Hepatocyte (in vitro differentiated cells): ENCODE measurements at regions not wholly inside any gene's neighbourhood (a gene's known extent, or its start where the extent isn't known, plus 50 kb on each side); places are given as distances from the start of the nearest gene placed in this dataset.

Experiments
- DNase-seq: peaks from one replicate; pipeline ENCODE4 v3.0.0-alpha.2; 2016; ENCODE audit warnings: low spot score
- H2AFZ ChIP-seq: fragments of 200-600 bp; sonication (generic); 2 replicates; pipeline ENCODE4 v1.6.0; 2016; ENCODE audit warnings: antibody characterized with exemption, mild to moderate bottlenecking
- H3K27ac ChIP-seq: fragments of 200-600 bp; sonication (generic); 2 replicates; pipeline ENCODE4 v1.5.1; 2016; ENCODE audit warnings: mild to moderate bottlenecking
- H3K27me3 ChIP-seq: fragments of 200-600 bp; sonication (generic); 2 replicates; pipeline ENCODE4 v1.6.1; 2016
- H3K36me3 ChIP-seq: fragments of 200-600 bp; sonication (generic); replicated peaks from 2 replicates; pipeline ENCODE4 v1.5.1; 2016; ENCODE audit warnings: low read depth; ENCODE audit not compliant: insufficient read depth
- H3K4me1 ChIP-seq: fragments of 200-600 bp; sonication (generic); 2 replicates; pipeline ENCODE4 v1.5.1; 2016; ENCODE audit warnings: mild to moderate bottlenecking, moderate library complexity; ENCODE audit not compliant: insufficient read depth
- H3K4me2 ChIP-seq: fragments of 200-600 bp; sonication (generic); 2 replicates; pipeline ENCODE4 v1.6.0; 2016
- H3K4me3 ChIP-seq: fragments of 200-600 bp; sonication (generic); 2 replicates; pipeline ENCODE4 v1.5.1; 2016; ENCODE audit warnings: mild to moderate bottlenecking
- H3K79me2 ChIP-seq: fragments of 200-600 bp; sonication (generic); 2 replicates; pipeline ENCODE4 v1.6.0; 2017; ENCODE audit warnings: mild to moderate bottlenecking
- H3K9me2 ChIP-seq: fragments of 200-600 bp; sonication (generic); replicated peaks from 2 replicates; pipeline ENCODE4 v1.6.0; 2017; ENCODE audit warnings: mild to moderate bottlenecking; ENCODE audit not compliant: insufficient read depth
- H3K9me3 ChIP-seq: fragments of 200-600 bp; sonication (generic); 2 replicates; pipeline ENCODE4 v1.5.1; 2016; ENCODE audit warnings: low read depth, mild to moderate bottlenecking
- H4K20me1 ChIP-seq: fragments of 200-600 bp; sonication (generic); 2 replicates; pipeline ENCODE4 v1.6.0; 2016; ENCODE audit warnings: mild to moderate bottlenecking; ENCODE audit not compliant: insufficient read depth, poor library complexity, severe bottlenecking
- CTCF ChIP-seq: fragments of 200-600 bp; sonication (generic); IDR thresholded peaks from 2 replicates; pipeline ENCODE4 v1.5.1; 2016; ENCODE audit warnings: antibody characterized with exemption, mild to moderate bottlenecking; ENCODE audit not compliant: poor library complexity
- EZH2 ChIP-seq: fragments of 200-600 bp; sonication (generic); IDR thresholded peaks from 2 replicates; pipeline ENCODE4 v1.6.1; 2016; ENCODE audit warnings: antibody characterized with exemption, mild to moderate bottlenecking, borderline replicate concordance
- EZH2phosphoT487 ChIP-seq: fragments of 200-600 bp; sonication (generic); IDR thresholded peaks from one replicate; pipeline ENCODE4 v1.6.1; 2018; ENCODE audit warnings: antibody characterized with exemption, mild to moderate bottlenecking, low read depth, moderate library complexity; ENCODE audit not compliant: unreplicated experiment, severe bottlenecking
- WGBS: methylation state at CpG from one replicate; pipeline ENCODE4 v1.1.6; 2016; ENCODE audit warnings: low lambda C conversion rate; ENCODE audit errors: missing lambda C conversion rate; 5-methylcytosine and 5-hydroxymethylcytosine counted together

- no peak for DNase-seq
- H4K20me1 ChIP-seq, result no peaks in the 10 kb centered on the region
- H3K27ac ChIP-seq, result no peak overlapping the region
- no peak overlapping the region for H3K4me2 ChIP-seq
- no peaks in the 10 kb centered on the region for H3K9me3 ChIP-seq
- TF ChIP-seq EZH2phosphoT487 (no peak), CTCF (no peak), EZH2 (no peak)
- H3K36me3 ChIP-seq, result no peaks in the 10 kb centered on the region
- no peak overlapping the region for H2AFZ ChIP-seq
- 96% methylated on average over 3 of the region's 3 CpGs for WGBS
- H3K9me2 ChIP-seq, result no peaks in the 10 kb centered on the region
- H3K27me3 ChIP-seq, result no peaks in the 10 kb centered on the region
- no peaks in the 10 kb centered on the region for H3K4me1 ChIP-seq
- H3K4me3 ChIP-seq, result no peak overlapping the region
- H3K79me2 ChIP-seq, result no peaks in the 10 kb centered on the region
These were observed 81.0 kb downstream of the AVPR1A start for GRCh38 chr12:63069860-63070617.

GRCh38 chr12:63068857-63069442 lies 82.1 kb downstream of the AVPR1A start:
- WGBS, result 5% methylated on average over 2 of the region's 2 CpGs
- Histone ChIP-seq H4K20me1 (no peaks in the 10 kb centered on the region), H3K27me3 (no peaks in the 10 kb centered on the region), H3K4me1 (no peaks in the 10 kb centered on the region), H3K79me2 (no peaks in the 10 kb centered on the region), H2AFZ (no peak overlapping the region), H3K4me3 (no peak overlapping the region), H3K9me3 (no peaks in the 10 kb centered on the region), H3K4me2 (no peak overlapping the region), H3K36me3 (no peaks in the 10 kb centered on the region), H3K9me2 (no peaks in the 10 kb centered on the region), H3K27ac (no peak overlapping the region)
- DNase-seq, result peak; percentile 82
- TF ChIP-seq EZH2, result no peak
- peak; percentile 85 for TF ChIP-seq CTCF

- no peak for TF ChIP-seq EZH2
- TF ChIP-seq CTCF, result no peak
- TF ChIP-seq EZH2phosphoT487, result no peak
- H3K4me2 ChIP-seq, result no peak overlapping the region
- H3K9me2 ChIP-seq, result no peaks in the 10 kb centered on the region
These were observed 84.2 kb downstream of the AVPR1A start for GRCh38 chr12:63066782-63067181.

More at GRCh38 chr12:63066782-63067181, 84.2 kb downstream of the AVPR1A start:
- H3K27me3 ChIP-seq, result no peaks in the 10 kb centered on the region
- no peak for DNase-seq
- no peaks in the 10 kb centered on the region for H3K9me3 ChIP-seq
- H4K20me1 ChIP-seq, result no peaks in the 10 kb centered on the region
- H3K4me1 ChIP-seq, result no peaks in the 10 kb centered on the region
- WGBS, result 46% methylated on average over 4 of the region's 4 CpGs
- no peak overlapping the region for H2AFZ ChIP-seq
- no peaks in the 10 kb centered on the region for H3K79me2 ChIP-seq
- H3K4me3 ChIP-seq, result no peak overlapping the region
- no peaks in the 10 kb centered on the region for H3K36me3 ChIP-seq
- H3K27ac ChIP-seq, result no peak overlapping the region
